ENCODE measurements at regions not wholly inside any gene's neighbourhood (a gene's known extent, or its start where the extent isn't known, plus 50 kb on each side); places are given as distances from the start of the nearest gene placed in this dataset.

DNA sequence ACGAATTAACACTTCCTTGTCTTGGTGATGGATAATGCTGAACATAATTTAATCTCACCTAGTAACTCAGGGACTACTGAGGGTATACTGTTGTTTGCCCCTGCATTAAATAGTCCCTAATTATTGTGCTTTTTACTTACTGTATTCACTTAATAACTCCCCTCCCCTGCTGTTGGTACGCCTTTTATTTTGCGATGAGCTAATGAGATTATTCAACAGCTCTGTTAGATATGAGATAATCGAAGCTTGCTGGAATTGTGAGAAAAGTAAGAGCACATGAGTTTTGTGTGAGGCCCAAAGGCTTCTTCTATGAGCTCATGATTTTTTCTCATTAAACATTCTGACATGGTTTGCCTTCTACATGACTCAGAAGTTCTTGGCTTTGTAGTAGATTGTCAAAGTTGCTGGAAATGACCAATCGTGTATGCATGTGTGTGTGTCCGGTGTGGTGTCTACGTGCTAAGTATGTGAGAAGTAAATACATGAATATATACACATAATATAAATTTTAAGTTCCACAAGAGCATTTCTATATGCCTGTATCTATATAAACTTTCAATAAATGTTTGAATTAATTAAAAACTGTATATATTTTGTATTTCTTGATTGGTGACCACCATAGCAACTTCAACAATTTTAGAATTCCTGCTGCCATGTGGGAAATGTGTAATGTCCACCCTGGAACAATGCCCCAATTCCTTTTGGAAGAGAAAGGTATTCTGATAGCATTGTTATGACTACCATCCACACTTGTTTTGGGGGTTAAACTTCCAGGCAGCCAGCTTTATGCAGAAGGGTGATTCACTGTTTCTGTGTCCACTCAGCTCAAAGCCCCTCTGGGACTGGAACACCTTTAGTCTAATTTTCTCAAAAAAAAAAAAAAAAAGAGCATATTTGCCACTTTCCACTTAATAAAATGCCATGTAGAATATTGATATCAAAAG, 106.2 kb downstream of the SAMD9 start:
- no peak for DNase-seq
- no peaks in the 10 kb centered on the region for H3K36me3 ChIP-seq
- WGBS, 5 donors: 79 to 92% (median 84%) methylated on average over 7 of the region's 7 CpGs
- intact Hi-C loops (cut with DNase I; ENCODE audit: low total_unique reads): no loop called here
- H3K27me3 ChIP-seq (replicated peaks in 1 of 7): no peaks in the 10 kb centered on the region
- TF ChIP-seq POLR2A (IDR thresholded peaks at IDR 0.05) (no peak), POLR2AphosphoS5 (IDR thresholded peaks at IDR 0.05) (no peak)
- TF ChIP-seq, protein P1, sequence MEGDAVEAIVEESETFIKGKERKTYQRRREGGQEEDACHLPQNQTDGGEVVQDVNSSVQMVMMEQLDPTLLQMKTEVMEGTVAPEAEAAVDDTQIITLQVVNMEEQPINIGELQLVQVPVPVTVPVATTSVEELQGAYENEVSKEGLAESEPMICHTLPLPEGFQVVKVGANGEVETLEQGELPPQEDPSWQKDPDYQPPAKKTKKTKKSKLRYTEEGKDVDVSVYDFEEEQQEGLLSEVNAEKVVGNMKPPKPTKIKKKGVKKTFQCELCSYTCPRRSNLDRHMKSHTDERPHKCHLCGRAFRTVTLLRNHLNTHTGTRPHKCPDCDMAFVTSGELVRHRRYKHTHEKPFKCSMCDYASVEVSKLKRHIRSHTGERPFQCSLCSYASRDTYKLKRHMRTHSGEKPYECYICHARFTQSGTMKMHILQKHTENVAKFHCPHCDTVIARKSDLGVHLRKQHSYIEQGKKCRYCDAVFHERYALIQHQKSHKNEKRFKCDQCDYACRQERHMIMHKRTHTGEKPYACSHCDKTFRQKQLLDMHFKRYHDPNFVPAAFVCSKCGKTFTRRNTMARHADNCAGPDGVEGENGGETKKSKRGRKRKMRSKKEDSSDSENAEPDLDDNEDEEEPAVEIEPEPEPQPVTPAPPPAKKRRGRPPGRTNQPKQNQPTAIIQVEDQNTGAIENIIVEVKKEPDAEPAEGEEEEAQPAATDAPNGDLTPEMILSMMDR (IDR thresholded peaks at IDR 0.05 in 8 of 11, conservative IDR thresholded peaks at IDR 0.05 in 3 of 11): no peak
- H3K4me1 ChIP-seq: peaks cover 0 to 11% (median 0%) of the 10 kb centered on the region in 6 donors
- H3K27ac ChIP-seq: no peak overlapping the region
- no peak overlapping the region for H3K4me3 ChIP-seq
- H3K9me3 ChIP-seq: no peaks in the 10 kb centered on the region

DNA sequence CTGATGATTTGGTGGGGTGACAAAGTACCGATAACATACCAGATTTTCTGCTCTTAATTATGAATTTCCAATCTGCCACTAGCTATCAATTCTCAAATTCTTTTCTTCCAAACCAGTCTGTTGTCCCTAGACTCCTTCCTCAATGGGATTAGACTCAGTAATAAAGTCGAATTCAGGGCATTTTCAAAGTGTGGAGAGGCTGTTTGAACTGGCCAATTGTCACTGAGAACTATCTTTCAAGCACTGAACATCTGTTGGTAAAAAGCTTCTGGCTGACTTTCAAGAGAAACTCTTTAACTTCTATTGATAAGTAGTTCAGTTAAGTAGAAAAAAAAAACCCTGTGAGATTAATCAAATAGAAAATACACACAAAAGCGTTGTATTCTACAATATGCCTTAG, 108.9 kb downstream of the SAMD9 start:
- Histone ChIP-seq H3K27me3 (replicated peaks in 1 of 7) (peaks cover 0 to 4% (median 0%) of the 10 kb centered on the region in 7 donors), H3K4me3 (no peak overlapping the region), H3K4me1 (no peaks in the 10 kb centered on the region), H3K9me3 (no peaks in the 10 kb centered on the region), H3K27ac (no peak overlapping the region), H3K36me3 (no peaks in the 10 kb centered on the region)
- intact Hi-C loops (cut with DNase I; ENCODE audit: low total_unique reads): no loop called here
- WGBS, 5 donors: 66 to 77% (median 73%) methylated on average over 3 of the region's 3 CpGs
- TF ChIP-seq POLR2A (IDR thresholded peaks at IDR 0.05) (no peak), POLR2AphosphoS5 (IDR thresholded peaks at IDR 0.05) (no peak)
- TF ChIP-seq, protein P1 (IDR thresholded peaks at IDR 0.05 in 8 of 11, conservative IDR thresholded peaks at IDR 0.05 in 3 of 11): no peak
- no peak for DNase-seq

DNA sequence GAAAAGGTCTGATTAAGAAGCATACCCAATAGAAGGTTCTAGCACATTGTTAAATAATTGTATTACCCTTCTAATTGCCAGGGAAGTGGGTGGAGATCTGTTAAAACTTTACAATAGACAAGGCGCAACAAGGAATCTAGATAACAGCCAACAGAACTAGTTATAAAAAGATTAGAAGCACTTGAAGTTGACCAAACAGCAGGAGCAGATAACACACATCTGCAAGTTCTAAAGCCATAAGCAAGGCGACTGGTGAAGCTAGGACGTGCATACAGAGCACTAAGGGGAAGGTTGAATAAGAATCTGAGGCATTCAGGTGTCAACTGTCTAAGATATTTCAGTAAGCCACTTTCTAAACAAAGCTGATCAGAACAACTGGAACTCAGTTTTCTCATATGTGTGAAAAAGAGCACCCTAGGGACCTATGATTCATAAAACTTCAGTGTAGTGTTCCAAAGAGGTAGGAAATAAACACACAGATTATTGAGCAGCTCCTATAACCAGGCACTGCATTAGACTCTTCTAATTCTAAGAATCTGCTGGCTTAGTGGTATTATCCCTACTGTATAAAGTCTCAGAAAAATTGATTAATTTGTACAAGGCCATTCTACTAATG, 111.2 kb downstream of the SAMD9 start:
- WGBS, 5 donors: 59 to 93% (median 85%) methylated on average over 3 of the region's 3 CpGs
- no peak for DNase-seq
- intact Hi-C loops (cut with DNase I; ENCODE audit: low total_unique reads): no loop called here
- Histone ChIP-seq H3K36me3 (no peaks in the 10 kb centered on the region), H3K4me1 (no peaks in the 10 kb centered on the region), H3K4me3 (no peak overlapping the region), H3K9me3 (no peaks in the 10 kb centered on the region), H3K27me3 (replicated peaks in 1 of 7) (peaks cover 0 to 4% (median 0%) of the 10 kb centered on the region in 7 donors), H3K27ac (no peak overlapping the region)
- TF ChIP-seq POLR2A (IDR thresholded peaks at IDR 0.05): no peak
- no peak for TF ChIP-seq POLR2AphosphoS5 (IDR thresholded peaks at IDR 0.05)
- TF ChIP-seq, protein P1 (IDR thresholded peaks at IDR 0.05 in 8 of 11, conservative IDR thresholded peaks at IDR 0.05 in 3 of 11): no peak

DNA sequence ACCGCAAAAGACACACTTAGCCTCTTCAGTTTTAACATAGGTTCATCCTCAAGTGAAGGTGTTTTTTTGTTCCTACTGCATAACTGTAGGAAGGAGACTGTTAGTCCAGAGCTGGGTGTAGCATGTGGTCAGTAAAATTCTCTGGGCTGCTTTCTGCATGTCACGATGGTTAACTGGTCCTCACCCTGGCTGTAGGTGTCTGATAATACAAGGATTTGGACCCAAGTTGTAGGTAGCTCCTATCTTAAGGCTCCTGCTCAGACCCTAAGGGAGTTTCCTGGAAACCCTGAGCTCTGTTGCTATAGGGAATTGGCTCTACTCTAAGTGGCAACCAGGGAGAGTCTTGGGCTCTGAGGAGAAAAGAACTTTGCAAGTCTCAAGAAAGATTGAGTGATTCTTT, 112.9 kb downstream of the SAMD9 start:
- Histone ChIP-seq H3K4me3 (no peak overlapping the region), H3K9me3 (no peaks in the 10 kb centered on the region), H3K4me1 (no peaks in the 10 kb centered on the region), H3K27me3 (replicated peaks in 1 of 7) (peaks cover 0 to 4% (median 0%) of the 10 kb centered on the region in 7 donors), H3K36me3 (no peaks in the 10 kb centered on the region), H3K27ac (no peak overlapping the region)
- DNase-seq: no peak
- intact Hi-C loops (cut with DNase I; ENCODE audit: low total_unique reads): no loop called here
- TF ChIP-seq POLR2A (IDR thresholded peaks at IDR 0.05): no peak
- TF ChIP-seq POLR2AphosphoS5 (IDR thresholded peaks at IDR 0.05): no peak
- TF ChIP-seq, protein P1 (IDR thresholded peaks at IDR 0.05 in 8 of 11, conservative IDR thresholded peaks at IDR 0.05 in 3 of 11): no peak
- WGBS, 5 donors: 69 to 96% (median 92%) methylated on average over 2 of the region's 2 CpGs
